HFF-Myc (cell line): ENCODE measurements at regions not wholly inside any gene's neighbourhood (a gene's known extent, or its start where the extent isn't known, plus 50 kb on each side); places are given as distances from the start of the nearest gene placed in this dataset.

Experiments used
- DNase-seq: peaks from one replicate; pipeline ENCODE4 v3.0.0-alpha.2; 2011; ENCODE audit warnings: low read depth; ENCODE audit errors: extremely low read depth
- H3K4me3 ChIP-seq: replicated peaks from 2 replicates; pipeline ENCODE4 v1.5.1; 2011; ENCODE audit warnings: low read depth, mild to moderate bottlenecking, control low read depth, low read length
- TF ChIP-seq, protein P1 (sequence below): IDR thresholded peaks from 2 replicates; pipeline ENCODE4 v1.5.1; 2012; ENCODE audit warnings: mild to moderate bottlenecking, low read depth, low read length, control low read depth; ENCODE audit errors: missing control alignments

DNA sequence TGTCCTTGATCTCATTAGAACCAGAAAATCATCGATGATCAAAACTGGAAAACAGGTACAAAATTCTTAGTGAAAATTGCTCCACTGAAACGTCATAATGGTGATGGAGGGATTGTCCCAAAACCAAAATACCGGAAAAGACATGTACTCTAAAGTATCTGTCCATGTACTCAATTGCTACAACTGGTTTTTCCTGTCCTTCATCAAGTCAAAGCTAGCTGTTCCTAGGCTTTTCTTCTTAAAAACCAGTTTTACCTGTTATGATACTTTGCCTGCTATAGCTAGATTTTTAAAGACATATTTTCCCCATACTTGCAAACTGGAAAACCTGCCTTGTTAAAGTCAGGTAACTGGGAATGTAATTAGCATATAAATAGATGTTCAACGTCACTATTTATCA, 50.5 kb upstream of the LRRC1 start:
- DNase-seq = no peak
- no peak overlapping the region for H3K4me3 ChIP-seq
- TF ChIP-seq, protein P1, sequence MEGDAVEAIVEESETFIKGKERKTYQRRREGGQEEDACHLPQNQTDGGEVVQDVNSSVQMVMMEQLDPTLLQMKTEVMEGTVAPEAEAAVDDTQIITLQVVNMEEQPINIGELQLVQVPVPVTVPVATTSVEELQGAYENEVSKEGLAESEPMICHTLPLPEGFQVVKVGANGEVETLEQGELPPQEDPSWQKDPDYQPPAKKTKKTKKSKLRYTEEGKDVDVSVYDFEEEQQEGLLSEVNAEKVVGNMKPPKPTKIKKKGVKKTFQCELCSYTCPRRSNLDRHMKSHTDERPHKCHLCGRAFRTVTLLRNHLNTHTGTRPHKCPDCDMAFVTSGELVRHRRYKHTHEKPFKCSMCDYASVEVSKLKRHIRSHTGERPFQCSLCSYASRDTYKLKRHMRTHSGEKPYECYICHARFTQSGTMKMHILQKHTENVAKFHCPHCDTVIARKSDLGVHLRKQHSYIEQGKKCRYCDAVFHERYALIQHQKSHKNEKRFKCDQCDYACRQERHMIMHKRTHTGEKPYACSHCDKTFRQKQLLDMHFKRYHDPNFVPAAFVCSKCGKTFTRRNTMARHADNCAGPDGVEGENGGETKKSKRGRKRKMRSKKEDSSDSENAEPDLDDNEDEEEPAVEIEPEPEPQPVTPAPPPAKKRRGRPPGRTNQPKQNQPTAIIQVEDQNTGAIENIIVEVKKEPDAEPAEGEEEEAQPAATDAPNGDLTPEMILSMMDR = no peak

DNA sequence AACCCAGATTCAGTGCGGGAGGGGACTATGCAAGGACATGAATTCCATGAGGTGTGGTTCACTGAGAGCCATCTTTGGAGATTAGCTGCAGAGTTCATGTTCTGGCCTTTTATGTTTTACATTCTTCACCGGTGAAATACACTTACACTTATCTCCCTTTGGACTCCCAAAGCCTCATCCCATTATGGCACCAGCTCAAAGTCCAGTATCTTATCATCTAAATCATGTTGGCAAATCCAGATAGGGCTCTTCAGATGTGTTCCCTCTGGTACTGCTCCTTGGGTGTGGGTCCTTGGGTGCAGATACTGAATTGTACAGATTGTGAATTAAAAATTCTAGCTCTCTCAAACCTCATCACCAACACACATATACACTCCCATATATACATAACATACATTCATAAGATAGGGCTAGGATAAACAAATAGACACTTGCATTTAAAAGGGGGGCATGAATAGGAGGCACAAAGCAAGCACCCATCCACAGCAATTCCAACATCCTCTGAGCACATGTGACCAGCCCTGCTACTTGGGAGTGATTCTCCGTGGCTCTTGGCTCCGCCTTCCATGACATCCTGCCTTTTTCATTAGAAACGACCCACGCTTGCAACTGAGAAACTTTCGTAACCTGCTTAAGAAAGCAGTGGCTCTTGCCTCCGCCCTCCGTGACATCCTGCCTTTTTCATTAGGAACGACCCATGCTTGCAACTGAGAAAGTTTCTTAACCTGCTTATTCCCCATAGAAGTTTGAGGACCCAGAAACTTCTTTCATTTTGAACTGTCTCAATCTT, 53.6 kb upstream of the LRRC1 start:
- DNase-seq = no peak
- H3K4me3 ChIP-seq = no peak overlapping the region
- TF ChIP-seq, protein P1 = no peak

- H3K4me3 ChIP-seq = no peak overlapping the region
- TF ChIP-seq, protein P1 = no peak
- no peak for DNase-seq
Observed at GRCh38 chr6:53737746-53738145, 57.1 kb upstream of the LRRC1 start.

DNA sequence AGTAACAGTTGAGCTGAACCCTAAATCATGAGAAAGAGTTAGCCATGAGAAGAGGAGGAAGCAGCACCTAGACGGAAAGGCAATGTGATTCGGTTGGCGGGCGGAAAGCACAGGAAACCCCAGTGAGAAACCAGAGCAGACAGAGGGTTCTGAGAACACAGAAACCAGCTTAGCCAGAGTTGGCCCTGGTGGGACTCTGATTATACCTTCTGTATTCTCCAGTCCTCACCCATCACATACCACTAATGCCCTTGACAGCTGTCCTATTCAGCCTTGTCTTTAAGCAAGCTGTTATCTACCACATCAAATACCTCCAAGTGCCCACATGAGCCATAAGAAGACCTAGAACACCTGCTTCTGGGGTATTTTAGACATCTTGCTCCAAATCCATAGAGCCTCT, 58.9 kb upstream of the LRRC1 start:
- TF ChIP-seq, protein P1 = no peak
- no peak for DNase-seq
- H3K4me3 ChIP-seq = no peak overlapping the region

DNA sequence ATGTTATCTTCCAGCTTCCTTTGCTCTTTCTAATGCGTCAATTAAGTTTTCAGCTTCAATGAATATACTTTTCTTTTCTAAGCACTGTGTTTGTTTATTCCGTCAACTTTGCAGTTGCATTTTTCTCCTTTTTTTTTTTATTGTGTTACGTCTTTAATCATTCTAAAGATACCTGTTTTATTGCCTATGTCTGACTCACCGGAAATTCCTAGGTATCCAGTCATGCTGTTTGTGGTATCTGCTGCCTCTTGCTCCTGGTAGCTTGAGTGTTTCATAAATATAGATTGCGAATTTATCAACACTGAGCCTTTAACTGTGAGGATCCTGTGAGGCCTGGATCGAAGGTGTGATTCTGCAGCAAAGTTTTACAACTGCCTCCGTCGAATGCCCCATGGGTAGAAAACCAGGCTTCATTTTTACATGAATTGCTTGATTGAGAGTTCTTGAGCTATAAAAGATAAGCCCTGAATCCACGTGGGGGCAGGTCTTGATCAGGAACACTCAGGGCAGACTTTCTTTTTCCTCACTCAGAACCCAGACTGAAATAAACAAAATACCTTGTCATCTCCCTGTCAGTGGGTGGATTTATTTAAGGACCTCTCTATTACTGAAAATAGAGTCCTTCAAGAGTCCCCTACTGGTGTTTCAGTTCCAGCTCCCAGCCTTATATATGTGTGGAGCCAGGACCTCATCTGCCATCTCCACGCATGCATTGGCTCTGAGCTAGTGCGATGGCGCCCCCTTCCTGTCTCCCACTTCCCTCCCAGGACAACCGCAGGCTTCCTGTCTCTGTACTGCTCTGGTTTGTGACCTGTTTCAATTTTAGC, 60.1 kb upstream of the LRRC1 start:
- DNase-seq = peak; percentile 75
- H3K4me3 ChIP-seq = no peak overlapping the region

DNA sequence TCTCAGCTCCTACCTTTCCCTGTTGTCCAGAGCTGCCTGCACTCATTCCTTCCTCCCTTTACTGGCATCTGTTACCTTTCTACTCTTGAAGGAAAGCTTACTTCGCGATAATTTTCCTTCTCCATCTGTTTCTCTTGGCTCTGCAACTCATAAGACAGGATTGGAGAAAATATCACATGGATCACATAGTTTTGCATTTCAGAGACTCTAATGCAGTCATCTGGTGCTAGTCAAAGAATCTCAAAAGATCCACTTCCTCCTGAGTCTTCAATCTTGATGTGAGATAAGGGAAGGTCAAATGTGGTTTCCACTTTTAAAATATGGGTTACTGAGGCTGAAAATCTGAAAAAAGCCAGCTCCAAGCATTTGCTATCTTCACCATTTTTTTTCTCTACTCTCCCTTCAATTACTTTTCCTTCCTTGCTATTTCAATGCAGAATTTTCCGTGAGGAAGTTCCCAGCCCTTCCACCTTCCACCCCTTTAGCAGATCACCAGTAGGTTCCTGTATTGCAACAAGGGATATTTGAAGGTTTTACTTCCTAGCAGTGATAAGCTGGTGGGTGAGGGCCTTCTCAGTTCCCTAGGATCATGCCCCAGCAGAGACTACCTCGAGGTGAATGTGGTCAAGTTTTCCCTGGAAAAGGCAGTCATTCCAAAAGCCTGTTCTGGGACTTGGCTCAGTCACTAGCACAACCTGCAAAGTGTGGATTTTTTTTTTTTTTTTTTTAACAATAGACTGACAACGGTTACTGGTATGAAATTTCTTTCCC, 62.8 kb upstream of the LRRC1 start:
- H3K4me3 ChIP-seq = no peak overlapping the region
- TF ChIP-seq, protein P1 = no peak
- no peak for DNase-seq

More for the DNA sequence above, 60.1 kb upstream of the LRRC1 start:
- TF ChIP-seq, protein P1 = peak; percentile 68
